DMS 273 (cell line): ENCODE measurements at regions not wholly inside any gene's neighbourhood (a gene's known extent, or its start where the extent isn't known, plus 50 kb on each side); places are given as distances from the start of the nearest gene placed in this dataset.

Source experiments
- DNase-seq: peaks from one replicate; lab custom pipeline; 2025; ENCODE audit not compliant: unreplicated experiment; lab: John Stamatoyannopoulos, UW

- no peak for DNase-seq
Measured at GRCh38 chr1:200319148-200319547, 90.7 kb downstream of the ZNF281 start.

GRCh38 chr1:200317236-200317635 is 92.6 kb downstream of the ZNF281 start:
- DNase-seq, result no peak

GRCh38 chr1:200316148-200316803 is 93.6 kb downstream of the ZNF281 start:
- no peak for DNase-seq

GRCh38 chr1:200314085-200314750 is 95.6 kb downstream of the ZNF281 start:
- DNase-seq, result no peak

- DNase-seq, result no peak
Measured at GRCh38 chr1:200311256-200311655, 98.6 kb downstream of the ZNF281 start.

GRCh38 chr1:200310824-200311223 is 99.0 kb downstream of the ZNF281 start:
- no peak for DNase-seq

- DNase-seq, result no peak
Measured at GRCh38 chr1:200307755-200308066, 102.1 kb downstream of the ZNF281 start.

GRCh38 chr1:200306944-200307754 is 102.7 kb downstream of the ZNF281 start:
- peak; percentile 59 for DNase-seq

GRCh38 chr1:200305806-200306205 is 104.0 kb downstream of the ZNF281 start:
- no peak for DNase-seq

GRCh38 chr1:200304171-200304570 is 105.7 kb downstream of the ZNF281 start:
- DNase-seq, result no peak

- DNase-seq, result peak; percentile 24
Measured at GRCh38 chr1:200302921-200303290, 106.9 kb downstream of the ZNF281 start.

GRCh38 chr1:200302192-200302920 is 107.5 kb downstream of the ZNF281 start:
- peak; percentile 60 for DNase-seq

- DNase-seq, result no peak
Measured at GRCh38 chr1:200301152-200301551, 108.7 kb downstream of the ZNF281 start.

GRCh38 chr1:200299571-200299970 is 110.3 kb downstream of the ZNF281 start:
- no peak for DNase-seq

GRCh38 chr1:200298242-200298641 is 111.6 kb downstream of the ZNF281 start:
- DNase-seq, result no peak

GRCh38 chr1:200296091-200296661 is 113.7 kb downstream of the ZNF281 start:
- DNase-seq, result no peak

GRCh38 chr1:200294241-200294640 is 115.6 kb downstream of the ZNF281 start:
- no peak for DNase-seq

- no peak for DNase-seq
Measured at GRCh38 chr1:200292699-200293098, 117.1 kb downstream of the ZNF281 start.

- no peak for DNase-seq
Measured at GRCh38 chr1:200291106-200291505, 118.7 kb downstream of the ZNF281 start.

- DNase-seq, result peak; percentile 12
Measured at GRCh38 chr1:200290010-200290685, 119.7 kb downstream of the ZNF281 start.

- DNase-seq, result no peak
Measured at GRCh38 chr1:200288226-200288625, 121.6 kb downstream of the ZNF281 start.
